CD14-positive monocyte (primary cell): ENCODE measurements at regions not wholly inside any gene's neighbourhood (a gene's known extent, or its start where the extent isn't known, plus 50 kb on each side); places are given as distances from the start of the nearest gene placed in this dataset.
"Not testable (repeated sequence)": the region's sequence is repeated elsewhere in the genome, so short reads cannot be mapped to it uniquely, and the experiment has no call there.

Experiments used
- DNase-seq, 3 donors: peaks; one replicate each; pipeline ENCODE4 v3.0.0-alpha.2; 2011 to 2022
- H2AFZ ChIP-seq: 2 replicates; pipeline ENCODE4 v1.6.0; 2012; ENCODE audit warnings: mild to moderate bottlenecking, low read depth, low read length, inconsistent platforms; ENCODE audit not compliant: insufficient read depth, poor library complexity, severe bottlenecking
- H3K27ac ChIP-seq, 2 donors: 1 replicate in 1 of 2; 2 replicates in 1 of 2; pipeline ENCODE4 v1.5.1; 2012 to 2013; ENCODE audit warnings: low read length in 2 of 2, control low read depth in 1 of 2, inconsistent platforms in 1 of 2, low read depth in 1 of 2, mild to moderate bottlenecking in 1 of 2
- H3K27me3 ChIP-seq, 2 donors: one replicate each; pipeline versions ENCODE4 v1.6.0 to v1.6.1; 2011 to 2013; ENCODE audit warnings: low read length in 2 of 2; ENCODE audit not compliant: control insufficient read depth in 2 of 2, insufficient read depth in 2 of 2
- H3K36me3 ChIP-seq, 2 donors: replicated peaks in 1 of 2; 1 replicate in 1 of 2; 2 replicates in 1 of 2; pipeline versions ENCODE4 v1.5.1 to v1.6.1; 2012 to 2013; ENCODE audit warnings: low read length in 2 of 2, control low read depth in 1 of 2, inconsistent platforms in 1 of 2, mild to moderate bottlenecking in 1 of 2; ENCODE audit not compliant: insufficient read depth in 2 of 2, control insufficient read depth in 1 of 2
- H3K4me1 ChIP-seq, 2 donors: 1 replicate in 1 of 2; 2 replicates in 1 of 2; pipeline versions ENCODE4 v1.5.1 to v1.6.1; 2012 to 2013; ENCODE audit warnings: low read length in 2 of 2, control low read depth in 1 of 2, inconsistent platforms in 1 of 2, mild to moderate bottlenecking in 1 of 2, moderate library complexity in 1 of 2; ENCODE audit not compliant: insufficient read depth in 2 of 2, control insufficient read depth in 1 of 2
- H3K4me2 ChIP-seq: replicated peaks from 2 replicates; pipeline ENCODE3; 2012; ENCODE audit warnings: low read length, moderate library complexity, mild to moderate bottlenecking; ENCODE audit not compliant: poor library complexity, severe bottlenecking; ENCODE audit errors: extremely low read depth
- H3K4me3 ChIP-seq, 3 experiments: fragments of 200-600 bp in 1 of 3; sonication (generic) in 1 of 3; replicated peaks in 1 of 3; 1 replicate in 2 of 3; 2 replicates in 1 of 3; pipeline ENCODE4 v1.5.1; 2011 to 2013; ENCODE audit warnings: low read length in 3 of 3, mild to moderate bottlenecking in 3 of 3, control low read depth in 2 of 3, low read depth in 2 of 3, inconsistent platforms in 1 of 3, moderate library complexity in 1 of 3
- H3K79me2 ChIP-seq: 2 replicates; pipeline ENCODE4 v1.6.0; 2012; ENCODE audit warnings: mild to moderate bottlenecking, control low read depth, inconsistent platforms, low read length, moderate library complexity; ENCODE audit not compliant: insufficient read depth
- H3K9ac ChIP-seq: 2 replicates; pipeline ENCODE4 v1.6.0; 2017; ENCODE audit warnings: low read length, mild to moderate bottlenecking; ENCODE audit not compliant: insufficient read depth, poor library complexity, severe bottlenecking
- H3K9me3 ChIP-seq, 2 donors: replicated peaks in 1 of 2; 1 replicate in 1 of 2; 2 replicates in 1 of 2; pipeline versions ENCODE4 v1.5.1 to v1.6.1; 2012 to 2013; ENCODE audit warnings: low read length in 2 of 2, control low read depth in 1 of 2; ENCODE audit not compliant: control insufficient read depth in 1 of 2, insufficient read depth in 1 of 2
- H4K20me1 ChIP-seq: 2 replicates; pipeline ENCODE4 v1.6.0; 2012; ENCODE audit warnings: mild to moderate bottlenecking, low read length, control low read depth, moderate library complexity; ENCODE audit not compliant: insufficient read depth
- H3K27ac Mint-ChIP-seq, 7 donors: one replicate each; pipeline ENCODE4 v1.8.0; 2020; ENCODE audit warnings: mild to moderate bottlenecking in 7 of 7, mixed read lengths in 7 of 7, moderate library complexity in 6 of 7, inconsistent platforms in 2 of 7
- H3K27me3 Mint-ChIP-seq, 3 donors: one replicate each; pipeline ENCODE4 v1.8.0; 2021 to 2022; ENCODE audit warnings: low read depth in 3 of 3, mild to moderate bottlenecking in 3 of 3, mixed read lengths in 3 of 3, moderate library complexity in 3 of 3, inconsistent platforms in 1 of 3
- H3K36me3 Mint-ChIP-seq, 2 donors: one replicate each; pipeline ENCODE4 v1.8.0; 2020; ENCODE audit warnings: mixed read lengths in 2 of 2, inconsistent platforms in 1 of 2, mild to moderate bottlenecking in 1 of 2
- H3K4me1 Mint-ChIP-seq: one replicate; pipeline ENCODE4 v1.8.0; 2020; ENCODE audit warnings: mild to moderate bottlenecking, mixed read lengths
- H3K4me3 Mint-ChIP-seq, 2 donors: one replicate each; pipeline ENCODE4 v1.8.0; 2020; ENCODE audit warnings: mild to moderate bottlenecking in 2 of 2, mixed read lengths in 2 of 2, moderate library complexity in 1 of 2
- H3K9me3 Mint-ChIP-seq, 7 donors: one replicate each; pipeline ENCODE4 v1.8.0; 2020 to 2022; ENCODE audit warnings: mixed read lengths in 7 of 7, mild to moderate bottlenecking in 6 of 7, moderate library complexity in 6 of 7, inconsistent platforms in 2 of 7
- WGBS: methylation state at CpG from one replicate; pipeline ENCODE4 v1.1.5; 2013; ENCODE audit warnings: missing lambda C conversion rate; ENCODE audit not compliant: insufficient coverage; 5-methylcytosine and 5-hydroxymethylcytosine counted together
- intact Hi-C, 2 donors: fragments of 100-400 bp; cut with micrococcal nuclease; formaldehyde crosslinking; loops; one replicate each; pipeline versions ENCODE4 v1.15.0 to v1.15.1; 2023
- TF ChIP-seq, protein P1 (sequence below): fragments of 200-600 bp; IDR thresholded peaks from one replicate; pipeline ENCODE4 v1.8.0; 2022; ENCODE audit warnings: antibody characterized with exemption, mild to moderate bottlenecking

DNA sequence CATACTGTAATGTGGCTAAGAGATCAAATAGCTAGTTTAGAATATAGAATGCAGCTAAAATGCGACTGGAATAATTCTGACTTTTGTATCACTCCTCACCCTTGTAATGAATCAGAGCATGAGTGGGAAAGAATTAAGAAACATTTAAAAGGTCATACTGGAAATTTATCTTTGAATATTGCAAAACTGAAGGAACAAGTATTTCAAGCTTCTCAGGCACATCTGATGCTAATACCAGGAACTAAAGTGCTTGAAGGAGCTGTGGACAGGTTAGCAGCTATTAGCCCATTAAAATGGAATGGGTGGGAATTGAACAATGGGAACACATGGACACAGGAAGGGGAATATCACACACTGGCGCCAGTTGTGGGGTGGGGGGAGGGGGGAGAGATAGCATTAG, 144.2 kb upstream of the ZNF91 start:
- Histone ChIP-seq H3K4me3 (no peak overlapping the region), H4K20me1 (no peaks in the 10 kb centered on the region), H3K27ac (no peak overlapping the region), H3K4me1 (no peaks in the 10 kb centered on the region), H3K27me3 (no peaks in the 10 kb centered on the region), H3K79me2 (no peaks in the 10 kb centered on the region), H2AFZ (no peak overlapping the region), H3K4me2 (no peak overlapping the region), H3K9ac (no peak overlapping the region), H3K36me3 (no peaks in the 10 kb centered on the region), H3K9me3 (peaks cover 25 to 82% of the 10 kb centered on the region in 2 donors)
- TF ChIP-seq, protein P1, sequence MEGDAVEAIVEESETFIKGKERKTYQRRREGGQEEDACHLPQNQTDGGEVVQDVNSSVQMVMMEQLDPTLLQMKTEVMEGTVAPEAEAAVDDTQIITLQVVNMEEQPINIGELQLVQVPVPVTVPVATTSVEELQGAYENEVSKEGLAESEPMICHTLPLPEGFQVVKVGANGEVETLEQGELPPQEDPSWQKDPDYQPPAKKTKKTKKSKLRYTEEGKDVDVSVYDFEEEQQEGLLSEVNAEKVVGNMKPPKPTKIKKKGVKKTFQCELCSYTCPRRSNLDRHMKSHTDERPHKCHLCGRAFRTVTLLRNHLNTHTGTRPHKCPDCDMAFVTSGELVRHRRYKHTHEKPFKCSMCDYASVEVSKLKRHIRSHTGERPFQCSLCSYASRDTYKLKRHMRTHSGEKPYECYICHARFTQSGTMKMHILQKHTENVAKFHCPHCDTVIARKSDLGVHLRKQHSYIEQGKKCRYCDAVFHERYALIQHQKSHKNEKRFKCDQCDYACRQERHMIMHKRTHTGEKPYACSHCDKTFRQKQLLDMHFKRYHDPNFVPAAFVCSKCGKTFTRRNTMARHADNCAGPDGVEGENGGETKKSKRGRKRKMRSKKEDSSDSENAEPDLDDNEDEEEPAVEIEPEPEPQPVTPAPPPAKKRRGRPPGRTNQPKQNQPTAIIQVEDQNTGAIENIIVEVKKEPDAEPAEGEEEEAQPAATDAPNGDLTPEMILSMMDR: no peak
- no peaks in the 10 kb centered on the region for H3K27me3 Mint-ChIP-seq
- no peaks in the 10 kb centered on the region for H3K4me1 Mint-ChIP-seq
- DNase-seq: no peak
- H3K27ac Mint-ChIP-seq: no peak overlapping the region
- H3K9me3 Mint-ChIP-seq: peaks cover 5 to 46% (median 24%) of the 10 kb centered on the region in 7 donors
- no peak overlapping the region for H3K4me3 Mint-ChIP-seq
- no CpG with 5 or more reads among the region's 2 CpGs for WGBS
- intact Hi-C loops: no loop called here
- no peaks in the 10 kb centered on the region for H3K36me3 Mint-ChIP-seq

DNA sequence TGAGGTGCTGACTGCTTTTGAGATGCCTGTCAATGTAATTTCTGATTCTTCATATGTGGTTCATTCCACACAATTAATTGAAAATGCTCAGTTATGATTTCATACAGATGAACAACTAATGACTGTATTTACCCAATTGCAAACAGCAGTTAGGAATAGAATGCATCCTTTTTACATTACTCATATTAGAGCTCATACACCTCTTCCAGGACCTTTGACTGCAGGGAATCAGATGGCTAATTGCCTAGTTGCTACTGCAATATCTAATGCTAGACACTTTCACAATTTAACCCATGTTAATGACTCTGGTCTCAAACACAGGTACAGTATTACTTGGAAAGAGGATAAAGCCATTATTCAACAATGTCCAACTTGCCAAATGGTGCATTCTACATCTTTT, 141.9 kb upstream of the ZNF91 start:
- H3K4me3 Mint-ChIP-seq, H2AFZ ChIP-seq, H4K20me1 ChIP-seq, H3K36me3 Mint-ChIP-seq, H3K4me1 ChIP-seq, H3K27ac Mint-ChIP-seq, H3K9ac ChIP-seq, H3K27ac ChIP-seq, H3K27me3 ChIP-seq, H3K27me3 Mint-ChIP-seq, H3K36me3 ChIP-seq, H3K79me2 ChIP-seq, H3K4me2 ChIP-seq, intact Hi-C loops, H3K4me3 ChIP-seq, H3K4me1 Mint-ChIP-seq, DNase-seq: not testable (repeated sequence)
- H3K9me3 ChIP-seq: peaks cover 32 to 67% of the 10 kb centered on the region in 2 donors
- peaks cover 12 to 45% (median 28%) of the 10 kb centered on the region in 7 donors for H3K9me3 Mint-ChIP-seq

DNA sequence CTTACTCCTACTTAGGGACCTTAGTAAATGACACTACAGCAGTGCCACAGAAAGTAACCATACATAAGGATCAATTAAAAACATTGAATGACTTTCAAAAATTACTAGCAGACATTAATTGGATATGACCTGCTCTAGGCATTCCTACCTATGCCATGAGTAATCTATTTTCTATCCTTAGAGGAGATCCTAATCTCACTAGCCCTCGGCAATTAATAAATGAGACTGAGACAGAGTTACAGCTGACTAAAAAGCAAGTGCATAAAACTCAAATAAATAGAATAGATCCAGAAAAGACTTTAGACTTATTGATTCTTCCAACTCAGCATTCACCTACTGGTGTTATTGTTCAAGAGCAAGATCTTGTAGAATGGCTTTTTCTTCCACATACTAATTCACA, 141.1 kb upstream of the ZNF91 start:
- H3K36me3 Mint-ChIP-seq, H3K9ac ChIP-seq, DNase-seq, intact Hi-C loops, H4K20me1 ChIP-seq, H3K27me3 ChIP-seq, H3K27me3 Mint-ChIP-seq, H3K36me3 ChIP-seq, H3K4me3 ChIP-seq, H3K27ac ChIP-seq, H3K4me3 Mint-ChIP-seq, H3K27ac Mint-ChIP-seq, H3K4me1 ChIP-seq, H3K4me2 ChIP-seq, H2AFZ ChIP-seq, H3K79me2 ChIP-seq, H3K4me1 Mint-ChIP-seq: not testable (repeated sequence)
- H3K9me3 ChIP-seq: peaks cover 31 to 67% of the 10 kb centered on the region in 2 donors
- no CpG with 5 or more reads among the region's 1 CpG for WGBS
- H3K9me3 Mint-ChIP-seq: peaks cover 12 to 41% (median 25%) of the 10 kb centered on the region in 7 donors

DNA sequence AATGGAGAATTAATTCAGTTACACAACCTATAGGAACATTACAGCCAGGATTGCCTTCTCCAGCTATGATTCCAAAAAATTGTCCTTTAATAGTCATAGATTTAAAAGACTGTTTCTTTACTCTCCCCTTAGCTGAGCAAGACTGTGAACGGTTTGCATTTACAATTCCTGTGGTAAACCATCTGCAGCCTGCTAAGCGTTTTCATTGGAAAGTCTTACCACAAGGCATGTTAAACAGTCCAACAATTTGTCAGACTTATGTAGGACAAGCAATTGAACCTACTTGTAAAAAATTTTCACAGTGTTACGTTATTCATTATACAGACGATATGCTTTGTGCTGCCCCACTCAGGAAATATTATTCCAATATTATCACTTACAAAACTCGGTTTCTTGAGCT, 140.6 kb upstream of the ZNF91 start:
- intact Hi-C loops, H3K27me3 Mint-ChIP-seq, H3K4me2 ChIP-seq, H3K4me3 Mint-ChIP-seq, DNase-seq, H3K4me1 Mint-ChIP-seq, H3K9ac ChIP-seq, H3K36me3 ChIP-seq, H3K27me3 ChIP-seq, H4K20me1 ChIP-seq, H3K4me3 ChIP-seq, H3K27ac ChIP-seq, H3K4me1 ChIP-seq, H3K27ac Mint-ChIP-seq, H2AFZ ChIP-seq, H3K79me2 ChIP-seq, H3K36me3 Mint-ChIP-seq: not testable (repeated sequence)
- peaks cover 15 to 42% (median 25%) of the 10 kb centered on the region in 7 donors for H3K9me3 Mint-ChIP-seq
- H3K9me3 ChIP-seq: peaks cover 36 to 66% of the 10 kb centered on the region in 2 donors
- WGBS: 94% methylated on average over 4 of the region's 5 CpGs
